HEK293 (cell line): ENCODE measurements at regions not wholly inside any gene's neighbourhood (a gene's known extent, or its start where the extent isn't known, plus 50 kb on each side); places are given as distances from the start of the nearest gene placed in this dataset.

Experiments
- CTCF ChIA-PET: fragments of 350-600 bp; formaldehyde crosslinking; extraction: SDS; loops from one replicate; lab custom pipeline; 2021; ENCODE audit warnings: antibody characterized with exemption; lab: Yijun Ruan, JAX
- POLR2A ChIA-PET: fragments of 300-600 bp; formaldehyde crosslinking; extraction: SDS; loops from one replicate; lab custom pipeline; 2020; ENCODE audit warnings: antibody characterized with exemption, inconsistent platforms; lab: Yijun Ruan, JAX
- H3K27ac ChIP-seq: fragments of 200-500 bp; sonication (Bioruptor generic); 2 replicates; pipeline ENCODE4 v1.5.1; 2014; ENCODE audit warnings: low read depth, low read length, control low read depth, inconsistent platforms; ENCODE audit errors: extremely low read depth
- H3K36me3 ChIP-seq, 2 experiments: fragments of 200-500 bp in 1 of 2; sonication (Bioruptor generic) in 1 of 2; 1 replicate in 1 of 2; 2 replicates in 1 of 2; pipeline ENCODE4 v1.5.1; 2014 to 2017; ENCODE audit warnings: inconsistent platforms in 2 of 2, low read length in 2 of 2; ENCODE audit not compliant: control insufficient read depth in 2 of 2, insufficient read depth in 1 of 2
- H3K4me1 ChIP-seq: fragments of 200-500 bp; sonication (Bioruptor generic); 2 replicates; pipeline ENCODE4 v1.5.1; 2014; ENCODE audit warnings: mild to moderate bottlenecking, low read length, inconsistent platforms; ENCODE audit not compliant: control insufficient read depth, insufficient read depth
- H3K4me3 ChIP-seq: 2 replicates; pipeline ENCODE4 v1.5.1; 2011; ENCODE audit warnings: low read depth, mild to moderate bottlenecking, control low read depth, low read length, moderate library complexity
- H3K9me3 ChIP-seq: fragments of 200-500 bp; sonication (Bioruptor generic); 2 replicates; pipeline ENCODE4 v1.5.1; 2014; ENCODE audit warnings: low read depth, low read length, inconsistent platforms; ENCODE audit not compliant: control insufficient read depth, insufficient read depth
- INSM2 ChIP-seq: fragments of 450-650 bp; formaldehyde crosslinking; IDR thresholded peaks from 2 replicates; pipeline ENCODE4 v1.5.1; 2016; ENCODE audit warnings: missing biosample characterization, missing genetic modification characterization
- MZF1 ChIP-seq: fragments of 450-650 bp; formaldehyde crosslinking; IDR thresholded peaks from 2 replicates; pipeline ENCODE4 v1.5.1; 2017; ENCODE audit warnings: missing biosample characterization, missing genetic modification characterization, borderline replicate concordance
- PRDM1 ChIP-seq: fragments of 450-650 bp; formaldehyde crosslinking; IDR thresholded peaks from 2 replicates; pipeline ENCODE4; 2016; ENCODE audit warnings: missing biosample characterization, missing genetic modification characterization
- SP2 ChIP-seq: fragments of 450-650 bp; formaldehyde crosslinking; IDR thresholded peaks from 2 replicates; pipeline ENCODE4 v1.5.1; 2016; ENCODE audit warnings: missing biosample characterization, missing genetic modification characterization
- TSHZ1 ChIP-seq: fragments of 450-650 bp; formaldehyde crosslinking; IDR thresholded peaks from 2 replicates; pipeline ENCODE4 v1.5.1; 2016; ENCODE audit warnings: missing biosample characterization, missing genetic modification characterization, borderline replicate concordance
- ZFP3 ChIP-seq: fragments of 450-650 bp; formaldehyde crosslinking; IDR thresholded peaks from 2 replicates; pipeline ENCODE4 v1.5.1; 2016; ENCODE audit warnings: low read depth, missing biosample characterization, missing genetic modification characterization
- ZNF174 ChIP-seq: fragments of 450-650 bp; formaldehyde crosslinking; IDR thresholded peaks from 2 replicates; pipeline ENCODE4 v1.5.0; 2017; ENCODE audit warnings: missing biosample characterization, mild to moderate bottlenecking, missing genetic modification characterization
- ZNF223 ChIP-seq: fragments of 450-650 bp; formaldehyde crosslinking; IDR thresholded peaks from 2 replicates; pipeline ENCODE4 v1.5.1; 2016; ENCODE audit warnings: missing biosample characterization, missing genetic modification characterization
- ZNF23 ChIP-seq: fragments of 450-650 bp; formaldehyde crosslinking; IDR thresholded peaks from 2 replicates; pipeline ENCODE4 v1.5.1; 2016; ENCODE audit warnings: missing biosample characterization, missing genetic modification characterization, borderline replicate concordance
- ZNF350 ChIP-seq: fragments of 450-650 bp; formaldehyde crosslinking; IDR thresholded peaks from 2 replicates; pipeline ENCODE4 v1.5.0; 2017; ENCODE audit warnings: missing biosample characterization, mild to moderate bottlenecking, missing genetic modification characterization
- ZNF488 ChIP-seq: fragments of 450-650 bp; formaldehyde crosslinking; IDR thresholded peaks from 2 replicates; pipeline ENCODE4 v1.5.1; 2016; ENCODE audit warnings: missing biosample characterization, missing genetic modification characterization
- ZNF518A ChIP-seq: fragments of 450-650 bp; formaldehyde crosslinking; conservative IDR thresholded peaks from 2 replicates; pipeline ENCODE4 v1.5.1; 2016; ENCODE audit warnings: low read depth, missing biosample characterization, missing genetic modification characterization
- ZNF544 ChIP-seq: fragments of 450-650 bp; formaldehyde crosslinking; IDR thresholded peaks from 2 replicates; pipeline ENCODE4 v1.5.0; 2017; ENCODE audit warnings: missing biosample characterization, missing genetic modification characterization
- ZNF549 ChIP-seq: fragments of 450-650 bp; IDR thresholded peaks from 2 replicates; pipeline ENCODE4 v1.5.1; 2018; ENCODE audit warnings: missing biosample characterization, missing genetic modification characterization, mild to moderate bottlenecking, inconsistent platforms, moderate library complexity
- ZNF768 ChIP-seq: fragments of 450-650 bp; formaldehyde crosslinking; IDR thresholded peaks from 2 replicates; pipeline ENCODE4 v1.5.1; 2018; ENCODE audit warnings: missing biosample characterization, mild to moderate bottlenecking, missing genetic modification characterization
- ZNF777 ChIP-seq: fragments of 450-650 bp; formaldehyde crosslinking; IDR thresholded peaks from 2 replicates; pipeline ENCODE4 v1.5.1; 2017; ENCODE audit warnings: missing biosample characterization, missing genetic modification characterization, borderline replicate concordance
- ZNF830 ChIP-seq: fragments of 450-650 bp; IDR thresholded peaks from 2 replicates; pipeline ENCODE4 v1.5.0; 2018; ENCODE audit warnings: missing biosample characterization, missing genetic modification characterization, low read depth, mild to moderate bottlenecking, moderate library complexity
- ZSCAN16 ChIP-seq: fragments of 450-650 bp; formaldehyde crosslinking; IDR thresholded peaks from 2 replicates; pipeline ENCODE4 v1.5.1; 2016; ENCODE audit warnings: missing biosample characterization, missing genetic modification characterization
- ZSCAN18 ChIP-seq: fragments of 450-650 bp; formaldehyde crosslinking; IDR thresholded peaks from 2 replicates; pipeline ENCODE4 v1.5.1; 2016; ENCODE audit warnings: missing biosample characterization, missing genetic modification characterization
- ZSCAN5A ChIP-seq: fragments of 450-650 bp; formaldehyde crosslinking; IDR thresholded peaks from 2 replicates; pipeline ENCODE4 v1.5.1; 2016; ENCODE audit warnings: missing biosample characterization, missing genetic modification characterization

GRCh38 chr16:62751218-62751617 lies 715.0 kb upstream of the CDH8 start:
- POLR2A ChIA-PET = no interaction called here
- H3K36me3 ChIP-seq = no peaks in the 10 kb centered on the region
- TF ChIP-seq TSHZ1 (no peak), ZNF830 (no peak), ZNF350 (tag by site-specific recombination) (no peak), ZNF777 (tag by site-specific recombination) (no peak), SP2 (tag by site-specific recombination) (no peak), MZF1 (no peak), ZSCAN18 (tag by site-specific recombination) (no peak), INSM2 (tag by site-specific recombination) (no peak), ZNF549 (tag by site-specific recombination) (no peak), PRDM1 (no peak)
- no peaks in the 10 kb centered on the region for H3K9me3 ChIP-seq
- H3K27ac ChIP-seq = no peak overlapping the region
- CTCF ChIA-PET = interaction anchor here (0.6 kb wide), 1 partner anchor 546 kb away, joined by 3 read pairs; no protein-coding TSS in a partner anchor
- no peak overlapping the region for H3K4me3 ChIP-seq
- no peaks in the 10 kb centered on the region for H3K4me1 ChIP-seq

- ChIA-PET POLR2A (no interaction called here), CTCF (no interaction called here)
- no peak for TF ChIP-seq ZFP3 (tag by site-specific recombination)
- no peak for TF ChIP-seq ZNF518A (tag by site-specific recombination)
- TF ChIP-seq ZNF174 = no peak
- TF ChIP-seq ZNF488 (tag by site-specific recombination) = no peak
- TF ChIP-seq ZNF768 (tag by site-specific recombination) = no peak
- TF ChIP-seq ZNF223 (tag by site-specific recombination) = no peak
- TF ChIP-seq ZSCAN16 = no peak
- no peak for TF ChIP-seq ZNF544 (tag by site-specific recombination)
- no peak for TF ChIP-seq ZSCAN5A (tag by site-specific recombination)
- TF ChIP-seq ZNF23 (tag by site-specific recombination) = no peak
- Histone ChIP-seq H3K4me3 (no peak overlapping the region), H3K27ac (no peak overlapping the region), H3K4me1 (no peaks in the 10 kb centered on the region), H3K36me3 (no peaks in the 10 kb centered on the region), H3K9me3 (no peaks in the 10 kb centered on the region)
Observed at GRCh38 chr16:62741692-62742091, 705.5 kb upstream of the CDH8 start.
